ENCODE measurements at regions not wholly inside any gene's neighbourhood (a gene's known extent, or its start where the extent isn't known, plus 50 kb on each side); places are given as distances from the start of the nearest gene placed in this dataset.

- POLR2A ChIA-PET: no interaction called here
- BruUV-seq (replicated peaks): no TSS peak
- Histone ChIP-seq H3K27me3 (replicated peaks; ENCODE audit: control insufficient read depth, insufficient read depth, low read length) (no peaks in the 10 kb centered on the region), H3K4me3 (ENCODE audit: low read depth, low read length) (no peak overlapping the region), H3K4me1 (no peaks in the 10 kb centered on the region), H3K9me3 (no peaks in the 10 kb centered on the region), H3K36me3 (ENCODE audit: control insufficient read depth, insufficient read depth, low read length) (no peaks in the 10 kb centered on the region)
- no peak for TF ChIP-seq CTCF (IDR thresholded peaks at IDR 0.05; ENCODE audit: insufficient read depth in 1 of 2, low read depth in 1 of 2, low read length in 1 of 2, severe bottlenecking in 1 of 2, unreplicated experiment in 1 of 2)
- DNase-seq: no peak
- CTCF ChIA-PET: interaction anchor here (1.2 kb wide), 1 partner anchor 174 kb away, joined by 3 read pairs; no protein-coding TSS in a partner anchor
- no peaks in the 10 kb centered on the region for H3K9me3 Mint-ChIP-seq (ENCODE audit: unreplicated experiment)
- no peaks in the 10 kb centered on the region for H3K27me3 Mint-ChIP-seq (ENCODE audit: insufficient read depth, unreplicated experiment)
- no peak overlapping the region for H3K4me3 Mint-ChIP-seq (ENCODE audit: unreplicated experiment)
- no peaks in the 10 kb centered on the region for H3K36me3 Mint-ChIP-seq (ENCODE audit: insufficient read depth, unreplicated experiment)
- H3K4me1 Mint-ChIP-seq (ENCODE audit: low read depth, unreplicated experiment): no peaks in the 10 kb centered on the region
- H3K27ac Mint-ChIP-seq (ENCODE audit: unreplicated experiment): no peak overlapping the region
- intact Hi-C loops (cut with micrococcal nuclease; ENCODE audit: unreplicated experiment): no loop called here
These were observed 286.5 kb downstream of the NSUN3 start for GRCh38 chr3:94349310-94349878.

GRCh38 chr3:94356581-94356980 is 293.7 kb downstream of the NSUN3 start:
- CTCF ChIA-PET: no interaction called here

GRCh38 chr3:94359996-94360395 is 297.1 kb downstream of the NSUN3 start:
- Mint-ChIP-seq H3K4me1 (ENCODE audit: low read depth, unreplicated experiment) (no peaks in the 10 kb centered on the region), H3K36me3 (ENCODE audit: insufficient read depth, unreplicated experiment) (no peaks in the 10 kb centered on the region), H3K4me3 (ENCODE audit: unreplicated experiment) (no peak overlapping the region), H3K27ac (ENCODE audit: unreplicated experiment) (no peak overlapping the region), H3K9me3 (ENCODE audit: unreplicated experiment) (no peaks in the 10 kb centered on the region), H3K27me3 (ENCODE audit: insufficient read depth, unreplicated experiment) (no peaks in the 10 kb centered on the region)
- no peaks in the 10 kb centered on the region for H3K4me1 ChIP-seq
- no peak for TF ChIP-seq CTCF (IDR thresholded peaks at IDR 0.05; ENCODE audit: insufficient read depth in 1 of 2, low read depth in 1 of 2, low read length in 1 of 2, severe bottlenecking in 1 of 2, unreplicated experiment in 1 of 2)
- H3K4me3 ChIP-seq (ENCODE audit: low read depth, low read length): no peak overlapping the region
- POLR2A ChIA-PET: no interaction called here
- CTCF ChIA-PET: no interaction called here
- H3K36me3 ChIP-seq (ENCODE audit: control insufficient read depth, insufficient read depth, low read length): no peaks in the 10 kb centered on the region
- H3K27me3 ChIP-seq (replicated peaks; ENCODE audit: control insufficient read depth, insufficient read depth, low read length): no peaks in the 10 kb centered on the region
- no peak for DNase-seq
- intact Hi-C loops (cut with micrococcal nuclease; ENCODE audit: unreplicated experiment): no loop called here
- no TSS peak for BruUV-seq (replicated peaks)
- no peaks in the 10 kb centered on the region for H3K9me3 ChIP-seq

More at GRCh38 chr3:94356581-94356980, 293.7 kb downstream of the NSUN3 start:
- no peak overlapping the region for H3K4me3 ChIP-seq (ENCODE audit: low read depth, low read length)
- no peaks in the 10 kb centered on the region for H3K9me3 Mint-ChIP-seq (ENCODE audit: unreplicated experiment)
- TF ChIP-seq CTCF (IDR thresholded peaks at IDR 0.05; ENCODE audit: insufficient read depth in 1 of 2, low read depth in 1 of 2, low read length in 1 of 2, severe bottlenecking in 1 of 2, unreplicated experiment in 1 of 2): no peak
- intact Hi-C loops (cut with micrococcal nuclease; ENCODE audit: unreplicated experiment): no loop called here
- H3K36me3 Mint-ChIP-seq (ENCODE audit: insufficient read depth, unreplicated experiment): no peaks in the 10 kb centered on the region
- DNase-seq: no peak
- no peaks in the 10 kb centered on the region for H3K27me3 Mint-ChIP-seq (ENCODE audit: insufficient read depth, unreplicated experiment)
- no peak overlapping the region for H3K27ac Mint-ChIP-seq (ENCODE audit: unreplicated experiment)
- no TSS peak for BruUV-seq (replicated peaks)
- H3K36me3 ChIP-seq (ENCODE audit: control insufficient read depth, insufficient read depth, low read length): no peaks in the 10 kb centered on the region
- H3K27me3 ChIP-seq (replicated peaks; ENCODE audit: control insufficient read depth, insufficient read depth, low read length): no peaks in the 10 kb centered on the region
- H3K4me1 ChIP-seq: no peaks in the 10 kb centered on the region
- POLR2A ChIA-PET: no interaction called here
- H3K4me1 Mint-ChIP-seq (ENCODE audit: low read depth, unreplicated experiment): no peaks in the 10 kb centered on the region
- no peak overlapping the region for H3K4me3 Mint-ChIP-seq (ENCODE audit: unreplicated experiment)
- H3K9me3 ChIP-seq: no peaks in the 10 kb centered on the region

Data from Caco-2 (cell line).